ENCODE measurements at regions not wholly inside any gene's neighbourhood (a gene's known extent, or its start where the extent isn't known, plus 50 kb on each side); places are given as distances from the start of the nearest gene placed in this dataset.

GRCh38 chr4:187480146-187481145 lies 515.1 kb upstream of the ZFP42 start:
- no peak overlapping the region for H2BK5ac ChIP-seq (ENCODE audit: low read depth, low read length)
- H2BK120ac ChIP-seq (replicated peaks; ENCODE audit: low read depth, low read length): no peak overlapping the region
- no peaks in the 10 kb centered on the region for H3K36me3 ChIP-seq (ENCODE audit: control insufficient read depth in 2 of 4, insufficient read depth in 4 of 4, low read length in 3 of 4)
- no peak overlapping the region for H2BK20ac ChIP-seq (ENCODE audit: low read length)
- no peaks in the 10 kb centered on the region for H3K23me2 ChIP-seq (ENCODE audit: low read depth, low read length)
- no peaks in the 10 kb centered on the region for H3K4me1 ChIP-seq (replicated peaks in 1 of 4; ENCODE audit: control insufficient read depth in 3 of 4, insufficient read depth in 4 of 4, low read length in 3 of 4)
- H3K23ac ChIP-seq (ENCODE audit: insufficient read length): no peak overlapping the region
- no peak overlapping the region for H2AFZ ChIP-seq (ENCODE audit: low read length)
- H3K4me2 ChIP-seq (ENCODE audit: insufficient read depth in 1 of 2, low read depth in 2 of 2, low read length in 2 of 2): no peak overlapping the region
- H2AK5ac ChIP-seq (ENCODE audit: low read depth, low read length): no peak overlapping the region
- no peak overlapping the region for H3K27ac ChIP-seq (ENCODE audit: low read depth, low read length)
- WGBS, 2 experiments (ENCODE audit: extremely low coverage in 1 of 2, insufficient coverage in 1 of 2, insufficient read length in 1 of 2, insufficient replicate concordance in 2 of 2, low coverage in 1 of 2, low lambda C conversion rate in 2 of 2, missing lambda C conversion rate in 1 of 2): 93% methylated on average over 9 of the region's 9 CpGs; no CpG with 5 or more reads in 1 of the 2 experiments
- no peak overlapping the region for H3K4me3 ChIP-seq (ENCODE audit: extremely low read depth in 1 of 4, insufficient read depth in 2 of 4, low read depth in 3 of 4, low read length in 4 of 4)
- H2BK12ac ChIP-seq (ENCODE audit: low read depth, low read length): no peak overlapping the region
- no peaks in the 10 kb centered on the region for H3K27me3 ChIP-seq (replicated peaks in 1 of 4; ENCODE audit: control insufficient read depth in 3 of 4, extremely low read depth in 1 of 4, insufficient read depth in 3 of 4, low read length in 3 of 4)
- no peaks in the 10 kb centered on the region for H3K79me2 ChIP-seq (ENCODE audit: control insufficient read depth in 1 of 2, insufficient read depth in 2 of 2, low read length in 2 of 2)
- CTCF ChIA-PET (ENCODE audit: partially characterized antibody): no interaction called here
- H3K4ac ChIP-seq (replicated peaks; ENCODE audit: insufficient read length, low read depth, low read length): no peak overlapping the region
- POLR2A ChIA-PET (ENCODE audit: partially characterized antibody): no interaction called here
- no peak for DNase-seq (ENCODE audit: low read depth in 1 of 2, low spot score in 2 of 2)
- no peak overlapping the region for H2BK15ac ChIP-seq (ENCODE audit: low read length)
- H3K9ac ChIP-seq (replicated peaks in 1 of 4; ENCODE audit: extremely low read depth in 1 of 4, low read depth in 3 of 4, low read length in 3 of 4): no peak overlapping the region
- no peak overlapping the region for H4K91ac ChIP-seq (replicated peaks; ENCODE audit: insufficient read length, low read length)
- H4K5ac ChIP-seq (ENCODE audit: insufficient read length, low read depth, low read length): no peak overlapping the region
- no peak overlapping the region for H3K14ac ChIP-seq (ENCODE audit: insufficient read length)
- no peaks in the 10 kb centered on the region for H3K9me3 ChIP-seq (ENCODE audit: insufficient read depth in 2 of 2, low read depth in 1 of 2, low read length in 1 of 2)
- FAIRE-seq: peak; percentile 45
- H4K20me1 ChIP-seq (replicated peaks in 1 of 2; ENCODE audit: control insufficient read depth in 1 of 2, insufficient read depth in 2 of 2, low read length in 2 of 2): no peaks in the 10 kb centered on the region
- no peak overlapping the region for H3K56ac ChIP-seq (replicated peaks; ENCODE audit: insufficient read length, low read depth, low read length)
- no peaks in the 10 kb centered on the region for H3K79me1 ChIP-seq (ENCODE audit: low read depth, low read length)
- no peak overlapping the region for H3K18ac ChIP-seq (ENCODE audit: extremely low read depth, low read length)
- no peak overlapping the region for H4K8ac ChIP-seq (ENCODE audit: extremely low read depth, insufficient read depth, low read length)
- TF ChIP-seq CEBPB (IDR thresholded peaks at IDR 0.05; ENCODE audit: low read depth, low read length): no peak
- no peak for TF ChIP-seq SP4 (IDR thresholded peaks at IDR 0.05; ENCODE audit: low read length)
- no peak for TF ChIP-seq EGR1 (IDR thresholded peaks at IDR 0.05; ENCODE audit: borderline replicate concordance, low read depth, low read length)
- no peak for TF ChIP-seq ZNF274 (IDR thresholded peaks at IDR 0.05; ENCODE audit: borderline replicate concordance, extremely low read depth, low read length)
- no peak for TF ChIP-seq TAF1 (IDR thresholded peaks at IDR 0.05; ENCODE audit: low read depth, low read length)
- no peak for TF ChIP-seq SRF (IDR thresholded peaks at IDR 0.05; ENCODE audit: low read depth, low read length)
- TF ChIP-seq ATF3 (IDR thresholded peaks at IDR 0.05; ENCODE audit: insufficient read depth, low read depth, low read length): no peak
- TF ChIP-seq HDAC2 (IDR thresholded peaks at IDR 0.05; ENCODE audit: borderline replicate concordance in 1 of 2, low read depth in 2 of 2, low read length in 2 of 2): no peak
- TF ChIP-seq RXRA (IDR thresholded peaks at IDR 0.05; ENCODE audit: insufficient read depth, low read depth, low read length): no peak
- TF ChIP-seq SP1 (IDR thresholded peaks at IDR 0.05; ENCODE audit: low read depth, low read length): no peak
- no peak for TF ChIP-seq CBX8 (IDR thresholded peaks at IDR 0.05; ENCODE audit: borderline replicate concordance, low read depth, low read length)
- no peak for TF ChIP-seq SIN3A (conservative IDR thresholded peaks at IDR 0.05 in 1 of 2, IDR thresholded peaks at IDR 0.05 in 1 of 2; ENCODE audit: low read depth in 1 of 2, low read length in 2 of 2)

All from H1 (cell line).